ENCODE measurements at regions not wholly inside any gene's neighbourhood (a gene's known extent, or its start where the extent isn't known, plus 50 kb on each side); places are given as distances from the start of the nearest gene placed in this dataset.

- TF ChIP-seq EGR1 (IDR thresholded peaks at IDR 0.05; ENCODE audit: borderline replicate concordance, low read depth, low read length) (no peak), FOSL1 (IDR thresholded peaks at IDR 0.05; ENCODE audit: insufficient read depth, low read depth, low read length) (no peak)
These were observed 461.3 kb downstream of the ENC1 start for GRCh38 chr5:74179179-74179578.
